WERI-Rb-1 (cell line): ENCODE measurements at regions not wholly inside any gene's neighbourhood (a gene's known extent, or its start where the extent isn't known, plus 50 kb on each side); places are given as distances from the start of the nearest gene placed in this dataset.
"Not testable (repeated sequence)": the region's sequence is repeated elsewhere in the genome, so short reads cannot be mapped to it uniquely, and the experiment has no call there.

Experiments
- DNase-seq: peaks from one replicate; pipeline ENCODE4 v3.0.0-alpha.2; 2020
- H3K27ac ChIP-seq: fragments of 250-450 bp; sonication (Bioruptor Pico); 2 replicates; pipeline ENCODE4 v1.5.1; 2020; ENCODE audit warnings: mild to moderate bottlenecking, moderate library complexity
- H3K27me3 ChIP-seq: fragments of 250-450 bp; sonication (Bioruptor Pico); 2 replicates; pipeline ENCODE4 v1.5.1; 2021; ENCODE audit warnings: mild to moderate bottlenecking, low read depth, moderate library complexity; ENCODE audit not compliant: insufficient read depth, severe bottlenecking
- H3K36me3 ChIP-seq: fragments of 250-450 bp; sonication (Bioruptor Pico); 2 replicates; pipeline ENCODE4 v1.5.1; 2020; ENCODE audit warnings: mild to moderate bottlenecking, moderate library complexity
- H3K4me3 ChIP-seq: 2 replicates; pipeline ENCODE4 v1.5.1; 2011; ENCODE audit warnings: low read depth, mild to moderate bottlenecking, control low read depth, low read length
- H3K9me3 ChIP-seq: fragments of 250-450 bp; sonication (Bioruptor Pico); 2 replicates; pipeline ENCODE4 v1.5.1; 2021; ENCODE audit warnings: mild to moderate bottlenecking, moderate library complexity; ENCODE audit not compliant: severe bottlenecking
- CTCF ChIP-seq: IDR thresholded peaks from 2 replicates; pipeline ENCODE4 v1.5.1; 2011; ENCODE audit warnings: low read depth, mild to moderate bottlenecking, control low read depth, inconsistent platforms, low read length

GRCh38 chr1:235054466-235054865 is 74.2 kb downstream of the TOMM20 start:
- Histone ChIP-seq H3K27me3 (no peaks in the 10 kb centered on the region), H3K4me3 (no peak overlapping the region), H3K9me3 (no peaks in the 10 kb centered on the region), H3K36me3 (no peaks in the 10 kb centered on the region), H3K27ac (no peak overlapping the region)
- no peak for TF ChIP-seq CTCF
- no peak for DNase-seq

- Histone ChIP-seq H3K9me3 (no peaks in the 10 kb centered on the region), H3K4me3 (no peak overlapping the region), H3K36me3 (no peaks in the 10 kb centered on the region), H3K27me3 (no peaks in the 10 kb centered on the region), H3K27ac (no peak overlapping the region)
- no peak for DNase-seq
- no peak for TF ChIP-seq CTCF
Measured at GRCh38 chr1:235052067-235053008, 76.3 kb downstream of the TOMM20 start.

- no peaks in the 10 kb centered on the region for H3K36me3 ChIP-seq
- no peak for TF ChIP-seq CTCF
- no peak for DNase-seq
- H3K27me3 ChIP-seq: no peaks in the 10 kb centered on the region
- no peak overlapping the region for H3K4me3 ChIP-seq
- peaks cover 5% of the 10 kb centered on the region for H3K9me3 ChIP-seq
- H3K27ac ChIP-seq: no peak overlapping the region
Measured at GRCh38 chr1:235051521-235051920, 77.1 kb downstream of the TOMM20 start.

- Histone ChIP-seq H3K36me3 (no peaks in the 10 kb centered on the region), H3K27ac (no peak overlapping the region), H3K9me3 (peaks cover 9% of the 10 kb centered on the region), H3K27me3 (no peaks in the 10 kb centered on the region), H3K4me3 (no peak overlapping the region)
- no peak for DNase-seq
- no peak for TF ChIP-seq CTCF
Measured at GRCh38 chr1:235050911-235051360, 77.7 kb downstream of the TOMM20 start.

GRCh38 chr1:235049716-235050378 is 78.8 kb downstream of the TOMM20 start:
- not testable (repeated sequence) for H3K27me3 ChIP-seq, DNase-seq, H3K9me3 ChIP-seq, H3K36me3 ChIP-seq, H3K4me3 ChIP-seq, H3K27ac ChIP-seq

GRCh38 chr1:235049217-235049616 is 79.4 kb downstream of the TOMM20 start:
- no peak for TF ChIP-seq CTCF
- no peaks in the 10 kb centered on the region for H3K27me3 ChIP-seq
- H3K4me3 ChIP-seq: no peak overlapping the region
- no peak for DNase-seq
- no peak overlapping the region for H3K27ac ChIP-seq
- H3K9me3 ChIP-seq: peaks cover 9% of the 10 kb centered on the region
- no peaks in the 10 kb centered on the region for H3K36me3 ChIP-seq
